Dedifferentiated amniotic fluid mesenchymal stem cell (primary cell): ENCODE measurements at regions not wholly inside any gene's neighbourhood (a gene's known extent, or its start where the extent isn't known, plus 50 kb on each side); places are given as distances from the start of the nearest gene placed in this dataset.
A peak's percentile ranks its signal among the peaks of the same experiment; 100 is the strongest.
"Not testable (repeated sequence)": the region's sequence is repeated elsewhere in the genome, so short reads cannot be mapped to it uniquely, and the experiment has no call there.

ENCODE experiments used
- DNase-seq: peaks from one replicate; pipeline ENCODE4 v3.0.0-alpha.2; 2016; ENCODE audit errors: extremely low spot score

DNA sequence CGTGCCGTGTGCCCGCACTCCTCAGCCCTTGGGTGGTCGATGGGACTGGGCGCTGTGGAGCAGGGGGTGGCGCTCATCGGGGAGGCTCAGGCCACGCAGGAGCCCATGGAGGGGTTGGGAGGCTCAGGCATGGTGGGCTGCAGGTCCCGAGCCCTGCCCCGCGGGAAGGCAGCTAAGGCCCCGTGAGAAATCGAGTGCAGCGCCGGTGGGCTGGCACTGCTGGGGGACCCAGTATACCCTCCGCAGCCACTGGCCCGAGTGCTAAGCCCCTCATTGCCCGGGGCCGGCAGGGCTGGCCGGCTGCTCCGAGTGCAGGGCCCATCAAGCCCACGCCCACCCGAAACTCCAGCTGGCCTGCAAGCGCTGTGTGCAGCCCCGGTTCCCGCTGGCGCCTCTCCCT is 384.1 kb downstream of the GLUD2 start:
- not testable (repeated sequence) for DNase-seq

DNA sequence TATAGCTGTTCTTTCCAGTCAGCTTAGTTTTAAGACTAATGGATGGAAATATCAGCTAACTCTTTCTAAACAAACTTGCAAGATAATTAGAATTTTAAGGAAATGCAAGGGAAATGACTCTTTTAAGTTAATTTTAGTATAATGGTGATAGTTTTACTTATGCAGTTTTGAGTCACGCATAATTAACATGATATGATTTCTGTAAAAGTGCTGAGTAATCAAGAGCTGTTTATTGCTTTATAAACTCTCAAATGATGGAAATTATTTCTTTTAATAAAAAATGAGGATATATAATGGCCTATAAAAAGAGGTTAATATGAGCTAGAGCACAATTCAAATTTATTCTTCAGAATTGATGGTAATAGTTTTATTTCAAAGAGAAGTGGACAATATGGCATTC is 385.9 kb downstream of the GLUD2 start:
- DNase-seq: no peak

DNA sequence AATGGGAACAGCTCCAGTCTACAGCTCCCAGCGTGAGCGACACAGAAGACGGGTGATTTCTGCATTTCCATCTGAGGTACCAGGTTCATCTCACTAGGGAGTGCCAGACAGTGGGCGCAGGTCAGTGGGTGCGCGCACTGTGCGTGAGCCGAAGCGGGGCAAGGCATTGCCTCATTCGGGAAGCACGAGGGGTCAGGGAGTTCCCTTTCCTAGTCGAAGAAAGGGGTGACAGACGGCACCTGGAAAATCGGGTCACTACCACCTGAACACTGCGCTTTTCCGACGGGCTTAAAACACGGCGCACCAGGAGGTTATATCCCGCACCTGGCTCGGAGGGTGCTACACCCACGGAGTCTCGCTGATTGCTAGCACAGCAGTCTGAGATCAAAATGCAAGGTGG is 390.3 kb downstream of the GLUD2 start:
- DNase-seq: not testable (repeated sequence)

DNA sequence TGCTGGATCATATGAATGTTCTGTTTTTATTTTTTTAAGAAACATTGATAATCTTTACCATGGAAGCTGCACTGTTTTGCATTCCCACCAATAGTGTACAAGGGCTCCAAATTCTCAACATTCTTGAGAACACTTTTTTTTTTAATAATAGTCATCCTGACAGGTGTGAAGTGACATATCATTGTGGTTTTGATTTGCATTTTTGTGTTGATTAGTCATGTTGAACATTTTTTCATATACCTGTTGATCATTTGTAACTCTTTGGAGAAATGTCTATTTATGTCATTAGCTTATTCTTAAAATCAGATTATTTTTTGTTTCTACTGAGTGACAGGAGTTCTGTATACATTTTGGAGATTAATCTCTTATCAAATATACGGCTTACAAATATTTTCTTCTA is 408.5 kb downstream of the GLUD2 start:
- no peak for DNase-seq

DNA sequence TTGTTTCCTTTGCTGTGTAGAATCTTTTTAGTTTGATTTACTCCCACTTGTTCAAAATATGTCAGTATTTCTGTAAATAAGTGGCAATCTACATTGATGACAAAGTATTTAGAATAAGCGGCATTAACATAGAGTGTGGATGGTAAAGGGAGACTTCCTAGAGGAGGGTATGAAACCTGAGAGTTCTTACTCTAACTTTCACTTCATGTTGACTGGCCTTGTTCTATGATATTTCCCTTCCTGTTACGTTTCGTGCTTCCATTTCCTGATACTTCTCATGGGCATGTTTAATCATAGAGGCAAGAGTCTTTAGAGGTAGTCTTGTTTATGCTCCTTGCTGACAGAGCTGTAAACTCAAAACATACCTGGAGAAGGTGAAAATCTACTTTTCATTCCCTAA is 408.9 kb downstream of the GLUD2 start:
- no peak for DNase-seq

DNA sequence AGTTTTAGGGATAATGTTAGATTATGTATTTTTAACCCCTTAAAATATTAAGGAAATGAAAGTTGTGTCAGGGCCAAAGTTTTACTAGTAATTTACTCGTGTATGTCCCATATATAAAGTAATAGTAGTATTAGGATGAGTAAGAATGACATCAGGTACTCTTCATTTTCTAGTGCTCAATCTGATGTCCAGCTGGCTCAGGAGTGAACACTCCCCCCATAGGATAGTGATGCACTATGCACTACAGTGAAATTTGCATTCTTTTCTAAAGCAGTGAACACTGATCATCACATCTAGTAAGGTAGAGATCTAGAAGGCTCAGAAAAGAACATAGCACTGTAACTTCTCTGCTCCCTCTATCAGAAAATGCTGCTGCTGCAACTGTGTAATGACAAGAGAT is 409.7 kb downstream of the GLUD2 start:
- no peak for DNase-seq

DNA sequence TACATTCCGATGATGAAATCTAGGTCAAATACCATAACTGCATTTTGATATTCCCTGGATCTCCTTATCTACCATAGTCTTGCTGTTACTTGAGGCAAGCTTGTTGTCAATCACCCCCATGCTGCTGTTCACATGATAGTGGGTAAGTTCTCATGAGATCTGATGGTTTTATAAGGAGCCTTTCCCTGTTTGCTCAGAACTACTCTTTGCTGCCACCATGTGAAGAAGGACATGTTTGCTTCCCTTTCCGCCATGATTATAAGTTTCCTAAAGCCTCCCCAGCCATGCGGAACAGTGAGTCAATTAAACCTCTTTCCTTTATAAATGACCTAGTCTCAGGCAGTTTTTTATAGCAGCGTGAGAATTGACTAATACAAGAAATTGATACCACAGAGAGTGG is 432.0 kb downstream of the GLUD2 start:
- DNase-seq: no peak

DNA sequence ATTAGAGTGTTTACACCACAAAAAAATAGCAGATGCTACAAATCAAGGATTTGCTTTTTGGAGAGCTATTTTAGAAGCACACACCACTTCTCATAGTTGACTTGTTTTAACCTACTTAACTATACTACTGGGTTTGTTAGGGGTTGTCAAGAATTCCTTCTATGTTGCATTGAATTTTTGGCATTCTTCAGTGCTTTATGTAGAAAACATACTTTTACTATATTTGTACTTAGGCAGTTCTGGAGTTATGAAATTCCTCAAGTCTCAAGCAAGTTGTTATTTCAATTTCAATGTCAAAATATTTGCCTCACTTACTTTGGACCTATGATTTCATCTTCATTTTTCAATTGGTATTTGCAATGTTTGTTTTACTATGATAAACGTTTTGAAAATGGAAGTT is 449.6 kb downstream of the GLUD2 start:
- peak; percentile 64 for DNase-seq

DNA sequence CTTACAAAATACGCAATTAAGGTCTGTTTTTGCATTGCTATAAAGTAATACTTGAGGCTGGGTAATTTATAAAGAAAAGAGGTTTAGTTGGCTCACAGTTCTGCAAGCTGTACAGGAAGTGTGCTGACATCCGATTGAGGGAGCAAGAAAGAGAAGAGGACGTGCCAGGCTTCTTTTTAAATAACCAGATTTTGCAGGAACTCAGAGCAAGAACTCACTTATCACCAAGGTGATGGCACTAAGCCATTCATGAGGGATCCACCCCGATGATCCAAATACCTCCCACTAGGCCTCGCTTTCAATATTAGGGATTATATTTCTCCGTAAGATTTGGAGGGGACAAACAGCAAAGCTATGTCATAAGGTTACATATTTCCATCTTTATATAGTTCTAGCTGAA is 456.7 kb downstream of the GLUD2 start:
- no peak for DNase-seq

DNA sequence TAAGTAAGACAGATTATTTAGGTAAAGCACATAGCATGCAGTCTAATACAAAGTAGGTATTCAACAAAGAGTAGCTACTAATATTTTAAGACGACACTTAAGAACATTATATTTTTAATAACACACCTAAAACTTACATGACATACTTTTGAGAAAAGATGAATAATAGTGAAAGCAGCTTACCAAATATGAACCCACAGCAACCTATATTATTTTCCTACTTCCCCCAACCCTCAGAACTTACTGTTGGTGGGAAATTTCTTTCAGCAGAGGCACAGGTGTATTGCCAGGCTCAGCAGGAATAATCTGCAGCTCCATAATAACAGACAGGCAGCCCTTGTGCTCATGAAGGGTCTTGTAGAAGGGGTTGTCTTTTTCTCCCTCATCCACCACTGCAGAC is 498.9 kb downstream of the GLUD2 start:
- no peak for DNase-seq

DNA sequence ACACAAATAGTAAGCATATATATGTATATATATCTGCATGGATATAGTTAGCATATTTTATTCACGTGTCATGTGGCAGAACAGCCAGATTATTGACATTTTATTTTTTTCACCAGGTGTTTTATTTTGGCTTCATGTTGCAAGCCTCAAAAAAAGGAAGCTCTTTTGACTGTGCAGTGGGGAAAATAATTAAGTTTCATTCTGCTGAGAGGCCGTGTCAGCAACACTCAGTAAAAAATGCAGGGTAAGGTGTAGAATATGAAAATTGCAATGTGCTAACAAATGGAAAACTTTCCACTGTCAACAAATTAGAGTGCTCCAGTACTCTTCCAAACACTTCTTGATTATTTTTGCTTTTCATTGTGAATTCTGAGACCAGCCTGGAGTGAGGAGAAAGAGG is 511.5 kb downstream of the GLUD2 start:
- DNase-seq: no peak

DNA sequence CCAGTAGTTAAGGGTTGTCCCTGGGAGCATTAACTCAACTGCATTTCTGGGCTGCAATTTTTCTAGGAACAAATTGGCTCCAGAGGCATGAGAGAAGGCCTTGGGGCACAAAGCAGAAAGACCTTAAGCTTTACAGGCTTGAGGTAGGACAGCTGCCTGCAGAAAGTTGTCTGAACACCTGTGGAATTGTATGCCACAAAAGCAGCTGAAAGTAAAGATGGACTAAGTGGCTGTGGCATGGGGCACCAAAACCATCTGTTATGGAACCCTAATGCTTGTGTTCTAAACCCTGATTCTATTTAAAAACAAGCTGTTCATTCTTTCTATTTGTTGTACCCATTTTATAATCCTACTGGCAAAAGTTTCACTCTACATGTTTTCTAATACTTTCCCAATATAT is 515.2 kb downstream of the GLUD2 start:
- no peak for DNase-seq

DNA sequence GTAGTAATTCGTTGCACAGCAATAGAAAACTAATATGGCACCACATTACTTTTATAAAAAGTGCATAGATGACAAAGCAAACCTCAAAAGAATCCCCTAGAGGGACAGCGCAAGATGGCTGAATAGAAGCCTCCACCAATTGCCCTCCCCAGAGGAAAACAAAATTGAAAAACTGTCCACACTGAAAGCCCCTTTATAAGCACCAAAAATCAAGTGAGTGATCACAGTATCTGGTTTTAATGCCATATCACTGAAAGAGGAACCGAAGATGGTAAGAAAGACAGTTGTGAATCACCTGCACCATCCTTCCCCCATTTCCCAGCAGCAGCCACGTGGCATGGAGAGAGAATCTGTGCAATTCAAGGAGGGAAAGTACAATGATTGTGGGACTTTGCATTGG is 522.2 kb downstream of the GLUD2 start:
- no peak for DNase-seq

DNA sequence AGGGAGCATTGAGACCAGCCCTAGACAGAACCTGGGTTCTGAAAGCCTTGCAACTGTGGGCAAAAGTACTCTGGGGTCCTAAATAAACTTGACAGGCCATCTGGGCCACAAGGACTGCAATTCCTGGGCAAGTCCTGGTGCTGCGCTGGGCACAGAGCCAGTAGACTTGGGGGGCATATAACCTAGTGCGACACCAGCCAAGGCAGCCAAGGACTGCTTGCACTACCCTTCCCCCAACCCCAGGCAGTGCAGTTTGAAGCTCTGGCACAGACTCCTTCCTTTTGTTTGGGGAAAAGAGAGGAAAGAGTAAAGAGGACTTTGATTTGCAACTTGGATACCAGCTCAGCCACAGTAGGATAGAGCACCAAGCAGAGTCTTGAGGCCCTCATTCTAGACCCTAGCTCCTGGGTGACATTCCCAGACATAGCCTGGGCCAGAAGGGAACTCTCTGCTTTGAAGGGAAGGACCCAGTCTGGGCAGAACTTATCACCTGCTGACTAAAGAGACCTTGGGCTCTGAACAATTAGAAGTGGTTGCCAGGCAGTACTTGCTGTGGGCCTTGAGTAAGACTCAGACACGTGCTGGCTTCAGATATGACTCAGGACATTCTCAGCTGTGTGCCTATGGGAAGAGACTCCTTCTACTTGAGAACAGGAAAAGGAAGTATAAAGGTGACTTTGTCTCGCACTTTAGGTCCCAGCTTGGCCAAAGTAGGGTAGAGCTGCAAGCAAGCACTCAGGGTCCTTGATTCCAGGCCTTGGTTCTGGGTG is 522.8 kb downstream of the GLUD2 start:
- no peak for DNase-seq

DNA sequence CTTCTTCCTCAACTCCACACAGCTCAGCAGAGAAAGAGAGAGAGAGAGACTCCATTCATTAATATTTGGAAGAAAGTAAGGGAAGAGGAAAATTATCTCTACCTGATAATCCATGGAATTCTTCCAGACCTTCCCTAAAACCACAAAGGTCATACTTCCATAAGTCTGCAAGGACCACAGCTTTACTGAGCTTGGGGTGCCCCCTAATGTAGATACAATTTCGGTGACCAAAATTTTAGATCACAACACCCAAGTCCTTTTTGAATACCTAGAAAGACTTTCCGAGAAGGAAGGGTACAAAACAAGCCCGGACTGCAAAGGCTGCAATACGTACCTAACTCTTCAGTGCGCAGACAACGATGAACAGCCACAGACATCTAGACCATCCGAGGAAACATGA is 523.9 kb downstream of the GLUD2 start:
- DNase-seq: no peak

DNA sequence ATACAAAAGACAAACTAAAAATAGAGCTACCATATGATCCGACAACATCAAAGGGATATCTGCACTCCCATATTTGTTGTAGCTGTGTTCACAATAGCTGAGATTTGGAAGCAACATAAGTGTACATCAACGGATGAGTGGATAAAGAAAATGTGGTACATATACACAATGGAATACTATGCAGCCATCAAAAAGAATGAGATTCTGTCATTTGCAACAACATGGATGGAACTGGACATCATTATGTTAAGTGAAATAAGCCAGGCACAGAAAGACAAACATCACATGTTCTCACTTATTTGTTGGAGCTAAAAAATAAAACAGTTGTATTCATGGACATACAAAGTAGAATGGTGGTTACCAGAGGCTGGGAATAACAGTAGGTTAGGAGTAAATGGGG is 527.0 kb downstream of the GLUD2 start:
- DNase-seq: not testable (repeated sequence)

DNA sequence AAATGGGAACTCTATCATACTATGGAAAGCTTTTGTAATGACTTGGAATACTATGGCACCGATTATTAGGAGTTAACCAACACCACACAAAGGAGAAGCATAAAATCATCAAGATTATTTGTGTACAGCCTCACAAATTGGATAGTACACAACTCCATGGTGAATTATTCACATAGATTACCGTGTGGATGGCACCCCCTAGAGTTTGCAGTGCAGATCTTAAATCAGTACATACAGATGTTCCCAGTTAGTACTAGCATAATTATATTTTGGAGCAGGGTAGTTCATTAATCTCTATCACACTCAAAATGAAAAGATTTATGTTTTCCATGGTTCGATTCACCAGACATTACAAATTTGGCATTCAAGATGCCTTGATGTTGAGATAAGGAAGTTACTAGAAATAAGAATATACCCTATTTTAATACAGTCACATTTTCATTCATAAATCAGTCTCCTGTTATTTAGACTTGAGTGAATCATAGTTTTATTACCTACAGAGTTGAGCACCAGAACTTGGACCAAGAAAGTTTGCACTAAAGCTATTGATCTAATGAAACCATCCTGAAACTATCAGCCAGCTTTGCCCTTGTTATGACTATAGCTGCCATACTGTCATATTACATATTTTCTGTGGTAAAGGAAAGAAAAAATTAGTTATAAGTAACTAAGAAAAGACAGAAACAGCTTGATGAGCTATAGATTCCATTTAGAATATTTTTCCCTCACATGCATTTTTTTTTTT is 531.8 kb downstream of the GLUD2 start:
- DNase-seq: no peak

DNA sequence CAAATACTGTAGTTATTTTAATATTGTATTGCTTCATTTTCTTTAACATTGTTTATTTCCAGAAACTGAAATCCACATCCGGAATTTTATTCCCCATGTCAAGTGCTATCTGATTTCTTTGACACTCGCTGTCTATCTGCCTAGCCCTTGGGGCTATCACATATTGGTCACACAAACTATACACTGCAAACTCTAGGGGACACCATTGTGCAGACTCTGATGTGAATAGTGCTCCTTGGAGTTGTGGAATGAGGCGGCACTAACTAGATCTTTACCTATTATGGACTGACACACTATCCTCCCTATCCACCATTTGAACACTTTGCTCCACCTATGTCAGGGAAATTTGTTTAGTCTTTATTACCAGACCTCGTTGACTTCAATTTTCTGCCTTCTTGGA is 534.5 kb downstream of the GLUD2 start:
- DNase-seq: no peak

DNA sequence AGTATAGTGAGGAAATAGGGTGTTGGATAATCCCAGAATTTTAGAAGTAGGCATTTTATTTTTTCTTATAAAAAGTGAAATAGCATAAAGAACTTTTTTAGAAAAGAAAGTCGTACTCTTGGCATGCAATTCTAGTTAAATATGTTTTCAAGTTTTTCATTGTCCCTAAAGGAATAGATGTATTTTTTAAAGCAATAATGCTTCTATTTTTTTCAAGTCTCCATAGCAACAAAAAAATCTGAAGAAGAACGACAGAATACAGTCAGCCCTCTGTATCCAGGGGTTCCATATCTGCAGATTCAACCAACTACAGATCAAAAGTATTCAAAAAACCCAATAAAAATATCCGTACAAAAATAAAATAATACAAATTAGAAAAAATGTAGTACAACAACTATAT is 538.2 kb downstream of the GLUD2 start:
- DNase-seq: no peak

DNA sequence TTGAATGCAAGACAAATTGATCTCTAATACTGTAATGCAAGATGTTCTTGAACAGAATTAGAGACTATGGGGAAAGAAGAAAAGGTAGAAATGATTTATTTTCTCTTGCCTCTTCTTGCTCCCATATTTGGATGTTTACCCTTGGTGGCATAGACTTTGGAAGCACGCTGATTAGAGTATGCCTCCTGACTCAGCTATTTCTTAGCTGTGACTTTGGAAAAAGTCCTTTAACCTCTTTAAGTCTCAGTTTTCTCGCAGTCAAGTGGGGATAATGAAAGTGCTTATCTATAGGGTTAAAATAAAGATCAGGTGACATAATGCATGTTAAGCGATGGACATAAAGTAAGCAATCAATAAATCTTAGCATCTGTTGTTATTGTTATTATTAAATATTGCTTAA is 545.5 kb downstream of the GLUD2 start:
- no peak for DNase-seq

DNA sequence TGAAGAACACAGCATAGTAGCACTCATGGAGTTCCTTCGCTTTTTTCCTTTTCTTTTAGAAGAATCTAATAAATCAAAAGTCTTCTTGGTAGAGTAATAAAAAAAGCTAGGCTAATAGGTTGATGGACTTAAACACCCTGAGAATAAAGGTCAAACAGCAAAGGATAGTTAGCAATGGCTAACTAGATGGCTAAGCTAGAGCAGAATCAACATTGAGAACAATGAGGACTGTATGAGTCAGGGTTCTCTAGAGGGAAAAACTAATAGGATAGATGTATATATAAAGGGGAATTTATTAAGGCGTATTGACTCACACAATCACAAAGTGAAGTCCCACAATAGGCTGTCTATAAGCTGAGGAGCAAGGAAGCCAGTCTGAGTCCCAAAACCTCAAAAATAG is 550.9 kb downstream of the GLUD2 start:
- DNase-seq: no peak

DNA sequence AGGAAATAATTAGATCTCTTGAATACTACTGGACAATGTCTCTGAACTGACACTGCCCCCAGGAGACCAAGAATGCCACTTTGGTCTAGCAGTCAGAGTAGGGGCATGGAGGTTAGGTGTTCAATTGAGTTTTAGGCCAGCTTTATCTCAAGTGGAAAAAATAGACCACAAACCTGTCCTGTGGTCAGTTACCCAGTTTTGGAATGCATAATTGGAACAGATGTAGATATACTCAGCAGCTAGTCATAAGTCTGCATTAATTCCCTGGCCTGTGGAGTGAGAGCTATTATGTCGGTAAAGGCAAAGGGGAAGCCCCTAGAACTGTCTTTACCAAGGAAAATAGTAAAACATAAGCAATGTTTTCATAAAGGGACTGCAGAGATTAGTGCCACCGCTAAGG is 587.7 kb downstream of the GLUD2 start:
- no peak for DNase-seq

DNA sequence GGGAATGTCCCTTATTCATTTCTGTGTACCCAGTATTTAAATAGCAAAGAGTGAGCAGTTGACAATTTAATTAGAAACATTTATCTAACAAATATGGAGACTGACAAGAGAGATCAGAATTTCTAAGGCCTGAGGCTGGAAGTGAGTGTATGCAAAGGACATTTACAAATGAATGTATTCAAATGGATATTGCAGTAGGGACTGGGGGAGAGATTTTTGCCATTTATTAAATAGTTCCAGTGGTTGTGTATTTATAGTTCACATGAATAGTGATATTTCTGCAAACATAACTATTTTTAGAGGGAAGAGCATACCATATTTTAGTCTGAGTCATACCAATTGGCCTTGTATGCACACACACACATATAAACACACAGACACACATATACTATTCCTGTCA is 592.4 kb downstream of the GLUD2 start:
- DNase-seq: no peak

DNA sequence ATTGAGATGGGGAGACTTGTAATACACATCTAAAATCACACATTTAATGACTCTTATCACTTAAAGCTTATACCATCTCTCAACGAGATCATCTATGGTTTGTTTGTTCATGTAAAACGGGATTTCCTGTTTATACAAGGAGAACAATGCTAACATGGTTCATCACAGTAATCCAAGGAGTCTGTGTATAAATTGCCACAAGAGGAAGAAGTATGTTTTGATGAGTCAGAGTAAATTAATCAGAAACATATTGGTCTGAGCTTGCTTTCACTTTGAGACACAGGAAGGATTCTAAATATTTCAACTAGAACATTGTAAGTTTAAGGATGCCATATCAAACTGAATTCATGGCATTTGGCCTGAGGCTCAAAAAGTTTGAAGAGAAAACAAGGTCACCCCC is 594.1 kb downstream of the GLUD2 start:
- peak; percentile 83 for DNase-seq
